HG03045 (cell line): ENCODE measurements at regions not wholly inside any gene's neighbourhood (a gene's known extent, or its start where the extent isn't known, plus 50 kb on each side); places are given as distances from the start of the nearest gene placed in this dataset.
"Not testable (repeated sequence)": the region's sequence is repeated elsewhere in the genome, so short reads cannot be mapped to it uniquely, and the experiment has no call there.

Experiments
- ATAC-seq: cut with Tn5 transposase; IDR thresholded peaks from one replicate; pipeline ENCODE4 v1.9.1; 2021; ENCODE audit warnings: mild to moderate bottlenecking, moderate library complexity; ENCODE audit not compliant: unreplicated experiment

DNA sequence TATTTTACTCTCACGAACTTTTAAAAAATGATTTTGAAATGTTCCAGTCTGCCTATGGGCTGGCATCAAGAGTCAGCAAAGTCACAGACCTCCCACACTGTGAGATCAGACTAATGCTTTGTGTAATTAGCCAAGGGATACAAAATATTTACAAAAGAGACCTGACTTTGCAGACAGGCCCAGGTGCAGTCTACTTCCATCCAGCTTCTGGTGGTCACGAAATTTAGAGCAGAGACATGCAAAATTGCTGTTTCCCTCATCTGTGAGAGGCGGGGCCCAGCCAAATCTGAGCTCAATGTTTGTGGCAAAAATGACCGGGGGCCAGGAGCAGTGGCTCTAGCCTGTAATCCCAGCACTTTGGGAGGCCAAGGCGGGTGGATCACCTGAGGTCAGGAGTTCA, 82.5 kb upstream of the PITRM1 start:
- ATAC-seq = no peak

DNA sequence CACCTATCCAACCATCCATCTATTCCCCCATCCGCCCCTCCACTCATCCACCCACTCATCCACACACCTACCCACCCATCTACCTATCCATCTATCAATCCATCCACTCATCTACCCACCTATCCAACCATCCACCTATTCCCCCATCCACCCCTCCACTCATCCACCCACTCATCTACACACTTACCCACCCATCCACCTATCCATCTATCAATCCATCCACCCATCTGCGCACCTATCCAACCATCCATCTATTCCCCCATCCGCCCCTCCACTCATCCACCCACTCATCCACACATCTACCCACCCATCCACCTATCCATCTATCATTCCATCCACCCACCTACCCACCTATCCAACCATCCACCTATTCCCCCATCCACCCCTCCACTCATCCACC, 81.4 kb upstream of the PITRM1 start:
- not testable (repeated sequence) for ATAC-seq

- ATAC-seq = no peak
Observed at GRCh38 chr10:3251172-3251571, 78.6 kb upstream of the PITRM1 start.

DNA sequence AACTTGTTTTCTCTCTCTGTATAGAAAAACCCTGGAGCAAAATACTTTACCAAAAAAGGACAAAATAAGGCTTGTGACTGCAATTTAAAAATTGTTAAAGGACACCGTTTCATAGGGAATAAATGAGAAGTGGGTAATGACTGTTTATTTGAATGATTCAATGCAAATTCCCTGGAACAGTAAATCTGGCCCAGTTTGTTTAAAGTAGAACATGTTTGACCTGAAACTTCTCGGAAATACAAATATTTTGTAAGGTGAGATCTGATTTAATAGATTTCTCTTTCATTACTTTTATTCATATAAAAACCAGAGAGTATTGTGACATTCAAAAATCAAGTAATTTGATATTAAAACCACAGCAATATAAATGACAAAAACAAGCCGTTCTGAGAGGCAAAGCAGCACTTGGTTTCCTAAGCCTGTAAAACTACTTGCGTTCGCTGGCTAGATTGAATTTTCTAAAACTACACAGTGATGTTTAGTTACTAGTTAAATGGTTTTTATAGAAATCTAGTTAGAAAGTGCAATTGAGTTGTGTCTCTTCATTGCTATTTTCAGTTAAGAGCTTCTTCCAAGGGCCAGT, 76.8 kb upstream of the PITRM1 start:
- ATAC-seq = no peak

GRCh38 chr10:3248526-3249306, 76.1 kb upstream of the PITRM1 start:
- no peak for ATAC-seq

- no peak for ATAC-seq
Observed at GRCh38 chr10:3245395-3245794, 72.8 kb upstream of the PITRM1 start.

- ATAC-seq = no peak
Observed at GRCh38 chr10:3241967-3242650, 69.5 kb upstream of the PITRM1 start.

DNA sequence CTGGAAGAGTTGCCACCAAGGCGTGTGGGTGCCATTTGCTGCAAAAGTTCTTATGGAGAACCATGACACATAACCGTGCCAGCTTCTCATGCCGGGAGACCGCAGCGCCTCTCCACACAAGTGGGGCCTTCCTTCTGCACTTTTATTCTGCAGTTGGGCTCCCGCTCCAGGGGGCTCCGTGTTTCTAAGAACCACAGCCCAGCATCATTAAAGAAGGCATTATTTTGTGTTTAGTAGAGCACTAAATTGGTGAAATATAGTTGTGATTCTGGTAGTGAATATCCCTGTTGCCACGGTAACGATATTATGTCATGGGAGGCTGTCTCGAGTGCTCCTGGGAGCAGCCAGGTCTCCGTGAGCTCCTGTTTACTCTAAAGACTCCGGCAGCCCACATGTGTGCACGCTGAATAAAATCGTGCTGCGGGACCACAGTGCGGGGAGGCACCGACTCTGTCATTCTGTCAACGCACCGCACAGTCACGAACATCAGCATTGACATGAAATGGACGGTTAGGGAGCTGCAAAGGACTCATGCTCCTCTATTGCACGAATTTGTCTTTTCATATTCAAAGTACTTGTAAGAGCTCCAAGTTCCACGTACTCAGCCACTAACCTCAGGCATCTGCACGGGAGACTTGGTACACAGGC, 68.8 kb upstream of the PITRM1 start:
- no peak for ATAC-seq

DNA sequence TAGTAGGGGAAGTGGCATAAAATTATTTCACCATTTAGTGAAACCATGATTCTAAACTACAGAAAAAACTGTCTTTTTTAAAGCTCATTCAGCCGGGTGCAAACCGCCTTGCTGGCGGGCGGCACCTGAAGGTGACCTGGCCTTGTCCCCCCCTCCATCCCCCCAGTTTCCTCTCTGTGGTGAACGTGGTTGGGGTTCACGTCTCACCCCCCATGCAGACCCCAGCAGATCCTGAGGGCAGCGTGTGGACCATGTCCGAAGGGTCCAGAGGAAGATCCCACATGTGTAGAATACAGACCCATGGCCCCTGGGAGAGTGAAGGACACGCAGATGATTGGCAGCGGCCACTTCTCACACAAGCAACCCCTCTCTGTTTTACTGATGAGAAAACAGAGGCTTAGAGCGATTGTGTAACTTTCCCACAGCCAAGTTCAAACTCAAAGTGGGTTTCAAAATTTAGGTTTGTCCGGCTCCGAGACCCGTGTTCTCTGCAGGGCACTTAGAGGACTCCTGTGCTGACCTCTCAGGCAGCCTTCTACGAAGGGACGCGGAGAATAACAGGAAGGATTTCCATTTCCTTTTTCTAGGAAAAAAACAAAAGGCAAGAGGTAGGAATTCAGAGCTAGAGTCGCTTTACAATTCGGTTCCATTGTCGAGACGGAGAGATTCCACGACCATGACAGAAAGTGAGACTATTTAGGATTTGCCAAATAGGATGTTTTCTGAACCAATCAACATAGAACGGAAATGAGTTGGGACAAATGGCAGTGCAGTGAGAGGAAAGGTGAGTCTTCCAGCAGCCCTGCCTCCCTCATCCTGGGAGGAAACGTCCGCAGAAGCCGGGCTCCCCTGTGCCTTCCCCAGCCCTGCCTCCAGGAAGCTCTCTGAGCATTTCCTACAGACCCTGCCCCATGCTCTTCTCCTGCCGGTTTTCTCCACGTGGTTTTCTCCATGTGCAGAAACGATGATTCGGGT, 67.6 kb upstream of the PITRM1 start:
- ATAC-seq = no peak

DNA sequence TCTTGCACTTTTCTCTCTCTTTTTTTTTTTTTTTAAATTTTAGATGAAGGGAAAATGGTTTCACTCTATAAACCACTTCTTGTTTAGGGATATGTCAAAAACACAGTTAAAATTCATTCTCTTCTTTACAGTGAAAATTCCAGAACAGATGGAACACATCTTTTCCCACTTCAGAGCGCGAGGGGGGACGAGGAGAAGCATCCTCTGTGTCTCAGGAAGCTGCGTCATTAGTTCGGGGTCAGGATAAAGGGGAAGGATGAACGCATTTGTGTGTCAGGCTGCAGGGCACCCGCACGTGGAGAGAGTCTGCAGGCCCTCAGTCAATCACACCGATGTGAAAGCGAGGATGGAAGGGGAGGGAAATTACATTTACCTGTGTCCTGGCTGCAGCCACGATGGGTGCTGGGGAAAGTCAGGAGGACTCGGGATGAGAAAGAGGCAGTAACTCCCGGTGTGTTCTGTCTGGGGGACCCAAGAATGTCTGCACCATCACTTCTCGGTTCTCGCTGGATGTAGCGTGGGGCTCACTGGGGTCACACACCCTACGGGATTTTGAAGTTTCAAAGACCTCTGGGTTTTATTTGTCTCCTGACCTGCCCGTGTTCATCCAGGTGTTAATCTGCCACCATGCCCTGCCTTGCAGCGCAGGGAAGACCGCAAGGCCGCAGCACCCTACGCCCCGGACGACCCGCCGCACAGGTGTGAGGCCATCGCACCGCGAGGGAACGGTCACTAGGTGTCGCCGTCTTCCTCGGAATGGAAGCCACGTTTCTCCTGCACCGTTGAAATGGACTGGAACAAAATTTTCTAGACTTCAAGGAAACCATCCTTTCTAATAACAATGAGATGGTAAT, 66.7 kb upstream of the PITRM1 start:
- ATAC-seq = no peak

DNA sequence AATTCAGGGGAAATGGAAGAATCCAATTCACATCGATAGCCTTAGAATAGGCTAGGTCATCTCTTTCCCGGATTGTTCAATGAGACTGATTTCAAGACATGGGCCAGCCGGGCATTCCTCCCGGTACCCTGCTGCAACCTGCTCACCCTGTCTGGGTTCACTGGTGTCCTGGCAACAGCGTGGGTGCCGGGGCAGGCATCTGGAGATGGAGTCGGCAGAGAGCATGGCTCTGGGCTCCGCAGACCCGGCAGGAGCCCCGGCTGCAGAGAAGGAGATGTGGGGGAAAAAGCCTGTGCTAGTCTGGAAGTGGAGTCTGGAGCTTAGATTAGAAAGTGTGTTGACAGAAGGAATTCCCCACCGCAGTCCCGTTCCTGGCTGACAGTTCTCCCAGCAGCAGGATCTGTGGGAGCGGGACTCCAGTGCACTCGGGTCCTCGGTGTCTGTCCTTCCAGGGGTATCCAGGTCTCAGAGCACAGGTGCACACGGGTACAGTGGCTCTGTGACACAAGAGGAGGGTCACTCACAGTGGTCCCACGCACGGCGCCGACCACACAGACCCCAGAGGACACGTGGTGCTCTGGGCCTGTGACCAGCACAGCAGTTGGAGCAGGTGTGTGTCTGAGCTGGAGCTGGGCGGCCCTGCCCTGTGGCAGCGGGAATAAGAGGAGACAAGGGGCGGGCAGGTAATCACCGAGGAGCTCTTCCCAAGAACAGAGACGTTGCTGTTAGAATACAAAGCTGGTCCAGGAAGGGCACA, 65.7 kb upstream of the PITRM1 start:
- ATAC-seq = no peak

GRCh38 chr10:3237530-3237929, 64.9 kb upstream of the PITRM1 start:
- ATAC-seq = no peak

DNA sequence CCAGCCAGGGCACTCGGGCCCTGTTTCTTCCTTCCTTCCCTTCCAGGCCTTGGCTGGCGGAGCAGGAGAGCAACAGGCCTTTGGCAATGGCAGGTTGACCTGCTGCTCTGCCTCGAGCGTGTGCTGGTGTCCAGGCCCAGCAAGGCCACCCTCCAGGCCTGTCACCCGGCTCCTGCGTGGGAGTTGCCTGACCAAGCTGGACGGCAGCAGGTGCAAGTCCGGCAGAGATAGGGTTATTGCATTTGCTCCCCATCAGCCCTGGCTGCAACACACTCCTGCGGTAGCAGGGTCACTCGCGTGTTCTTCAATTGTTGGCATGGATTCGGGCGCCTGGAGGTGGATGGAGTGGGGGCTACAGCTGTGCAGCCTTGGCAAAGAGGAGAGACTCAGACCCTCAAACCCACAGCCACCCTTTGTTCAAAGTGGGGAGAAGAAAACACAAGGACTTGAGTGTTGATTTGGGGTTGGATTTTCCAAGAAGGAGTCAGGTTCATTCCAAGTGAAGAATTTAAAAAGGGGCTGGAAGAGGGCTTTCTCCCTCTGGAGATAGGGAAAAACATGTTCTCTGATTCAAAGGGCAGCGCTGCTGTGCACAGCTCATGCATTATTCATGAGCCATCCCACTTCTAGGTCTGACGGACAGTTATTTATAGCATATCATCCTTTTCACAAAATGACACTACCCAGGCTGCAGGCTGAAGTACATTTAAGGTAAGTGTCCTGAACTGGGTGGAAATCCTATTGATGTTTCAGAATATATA, 64.2 kb upstream of the PITRM1 start:
- no peak for ATAC-seq

DNA sequence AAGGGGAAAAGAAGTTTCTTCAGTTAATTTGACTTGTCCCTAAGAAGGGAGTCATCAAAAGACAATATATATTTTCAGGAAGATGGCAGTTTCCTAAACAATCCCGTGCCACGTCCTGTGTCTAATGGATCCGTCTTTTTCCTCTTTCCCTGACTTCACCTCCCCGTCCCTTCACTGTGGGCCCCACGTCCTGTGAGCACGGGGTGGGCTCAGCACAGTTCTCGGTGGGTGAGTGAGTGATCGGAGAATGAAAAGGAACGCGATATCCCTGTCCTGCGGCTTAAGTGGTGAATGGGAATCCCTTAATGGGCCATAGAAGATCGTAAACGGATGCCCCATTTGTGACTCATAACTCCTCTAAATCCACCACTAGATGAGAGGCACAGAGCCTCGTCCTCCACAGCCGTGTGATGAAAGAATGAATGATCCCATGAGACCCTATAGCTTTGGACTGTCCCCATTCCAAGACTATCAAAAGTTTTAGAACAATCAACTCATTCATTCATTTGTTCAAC, 63.5 kb upstream of the PITRM1 start:
- ATAC-seq = no peak

DNA sequence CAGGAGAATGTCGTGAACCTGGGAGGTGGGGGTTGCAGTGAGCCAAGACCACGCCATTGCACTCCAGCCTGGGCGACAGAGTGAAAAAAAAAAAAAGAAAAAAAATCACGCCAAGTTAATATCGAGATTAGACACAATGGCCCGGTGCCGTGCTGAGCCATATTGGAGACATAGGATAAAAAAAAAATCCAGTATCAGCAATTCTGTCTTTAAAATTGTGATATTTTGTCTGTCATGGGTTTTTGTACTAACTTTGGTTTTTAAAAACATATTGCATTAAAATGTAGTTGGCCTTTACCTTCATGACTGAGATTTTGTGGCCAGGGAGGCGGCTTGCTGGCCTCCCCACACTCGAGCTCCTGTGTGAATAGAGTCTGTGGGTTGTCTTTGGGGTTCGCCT, 62.8 kb upstream of the PITRM1 start:
- ATAC-seq = no peak

DNA sequence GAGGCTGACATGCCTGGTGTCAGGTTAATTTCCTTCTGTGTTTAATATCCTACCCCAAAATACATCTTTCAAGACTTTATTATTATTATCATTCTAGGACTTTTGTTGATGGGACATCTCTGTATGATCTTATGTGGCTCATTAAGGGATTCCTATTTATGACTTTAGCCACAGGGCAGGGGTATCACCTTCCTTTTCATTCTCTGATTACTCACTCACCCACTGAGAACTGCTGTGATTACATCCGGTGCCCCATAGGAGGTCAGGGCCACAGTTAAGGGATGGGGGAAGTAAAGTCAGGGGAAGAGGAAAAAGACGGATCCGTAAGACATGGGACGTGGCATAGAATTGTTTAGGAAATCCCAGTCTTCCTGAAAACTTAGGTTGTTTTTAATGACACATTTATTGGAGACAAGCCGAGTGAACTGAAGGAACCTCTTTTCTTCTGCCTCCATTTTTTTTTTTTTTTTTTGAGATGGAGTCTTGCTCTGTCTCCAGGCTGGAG, 61.0 kb upstream of the PITRM1 start:
- no peak for ATAC-seq

GRCh38 chr10:3231951-3232730, 59.6 kb upstream of the PITRM1 start:
- ATAC-seq = no peak
